Islet precursor cell (in vitro differentiated cells): ENCODE measurements at regions not wholly inside any gene's neighbourhood (a gene's known extent, or its start where the extent isn't known, plus 50 kb on each side); places are given as distances from the start of the nearest gene placed in this dataset.

ENCODE experiments used
- DNase-seq: peaks from one replicate; pipeline ENCODE4 v3.0.0-alpha.2; 2018

DNA sequence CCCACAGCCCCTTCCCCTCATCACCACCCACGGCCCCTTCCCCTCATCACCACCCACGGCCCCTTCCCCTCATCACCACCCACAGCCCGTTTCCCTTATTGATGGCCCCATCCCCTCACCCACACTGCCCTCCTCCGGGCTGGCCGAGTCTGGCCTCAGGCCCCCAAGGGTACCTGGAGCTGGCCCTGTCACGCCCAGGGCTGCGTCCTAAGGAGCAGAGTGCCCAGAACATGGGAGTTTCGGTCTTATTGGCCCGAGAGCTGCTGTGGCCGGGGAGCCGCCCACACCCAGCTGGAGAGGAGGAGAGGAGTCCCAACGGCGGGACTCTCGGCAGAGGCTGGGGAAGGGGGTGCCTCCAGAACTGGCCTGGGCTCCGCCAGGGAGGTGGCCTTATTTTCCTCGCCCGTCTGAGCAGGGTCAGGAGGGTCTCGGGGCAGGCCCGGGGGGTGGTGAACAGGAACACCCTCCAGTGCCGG lies 182.3 kb downstream of the KIF26A start:
- DNase-seq: peak; percentile 34

DNA sequence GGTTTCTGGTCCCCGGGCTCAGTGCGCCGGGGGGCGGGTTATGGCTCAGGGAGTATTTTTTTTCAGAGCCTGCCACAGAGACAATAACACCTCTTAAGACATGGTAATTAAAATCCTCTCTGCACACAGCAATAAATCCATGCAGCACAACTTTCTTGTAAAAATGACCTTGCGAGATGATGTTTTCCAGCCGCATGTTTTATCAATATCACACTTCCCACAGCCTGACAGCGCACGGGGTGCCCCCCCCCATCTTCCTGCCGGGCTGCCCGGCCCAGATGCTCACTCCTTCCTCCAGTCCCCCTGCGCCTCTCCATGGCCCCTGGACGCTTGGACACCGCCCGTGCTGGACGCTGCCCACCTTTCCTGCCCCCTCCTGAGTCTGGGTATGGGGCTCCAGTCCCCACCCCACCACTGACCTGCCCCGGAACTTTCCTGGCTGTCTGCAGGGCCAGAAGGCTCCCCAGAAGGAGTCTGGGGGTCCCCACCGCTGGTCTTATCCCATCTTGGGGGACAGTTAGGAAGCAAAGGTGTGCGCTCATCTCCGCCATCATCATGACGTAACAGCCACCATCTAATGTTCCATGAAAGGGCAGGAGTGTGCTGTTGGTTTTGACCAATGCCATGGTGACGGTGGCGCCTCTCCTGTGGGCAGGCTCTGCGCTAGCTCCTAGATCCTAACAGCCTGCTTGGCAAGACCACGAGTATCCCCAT lies 182.9 kb downstream of the KIF26A start:
- DNase-seq: peak; percentile 34

GRCh38 chr14:104321802-104322130 lies 183.4 kb downstream of the KIF26A start:
- peak; percentile 47 for DNase-seq

GRCh38 chr14:104322531-104323366 lies 184.4 kb downstream of the KIF26A start:
- DNase-seq: peak; percentile 50

DNA sequence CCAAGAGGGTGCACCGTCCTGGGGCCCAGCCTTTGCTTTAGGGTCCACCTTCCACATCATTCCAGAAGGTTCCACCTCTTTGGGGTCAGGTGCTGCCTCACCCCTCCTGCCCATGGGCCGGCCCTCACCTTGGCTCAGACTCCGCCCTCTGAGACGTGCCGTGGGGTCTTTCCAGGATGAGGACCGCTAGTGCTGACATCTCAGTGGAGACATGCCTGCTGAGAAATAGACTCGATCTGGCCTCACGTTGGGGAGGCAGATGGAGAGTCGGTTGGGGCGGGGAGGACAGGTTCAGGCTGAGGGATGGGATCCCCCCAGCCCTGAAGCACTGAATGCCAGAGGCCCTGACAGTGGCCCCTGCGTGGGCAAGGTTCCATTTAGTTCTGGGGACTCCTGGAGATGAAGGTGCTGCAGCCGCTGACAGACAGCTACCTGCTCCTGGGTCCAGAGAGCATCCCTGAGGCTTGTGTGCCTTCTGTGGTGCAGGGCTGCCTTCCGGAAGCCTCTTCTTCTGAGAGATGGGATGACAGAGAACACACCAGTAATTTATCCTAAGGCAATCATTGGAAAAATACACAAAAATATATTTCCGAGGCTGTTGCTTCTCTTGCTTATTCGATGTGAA lies 185.3 kb downstream of the KIF26A start:
- peak; percentile 40 for DNase-seq

- DNase-seq: peak; percentile 13
These were observed 188.5 kb downstream of the KIF26A start for GRCh38 chr14:104326848-104327247.

GRCh38 chr14:104328607-104329006 lies 190.2 kb downstream of the KIF26A start:
- no peak for DNase-seq

DNA sequence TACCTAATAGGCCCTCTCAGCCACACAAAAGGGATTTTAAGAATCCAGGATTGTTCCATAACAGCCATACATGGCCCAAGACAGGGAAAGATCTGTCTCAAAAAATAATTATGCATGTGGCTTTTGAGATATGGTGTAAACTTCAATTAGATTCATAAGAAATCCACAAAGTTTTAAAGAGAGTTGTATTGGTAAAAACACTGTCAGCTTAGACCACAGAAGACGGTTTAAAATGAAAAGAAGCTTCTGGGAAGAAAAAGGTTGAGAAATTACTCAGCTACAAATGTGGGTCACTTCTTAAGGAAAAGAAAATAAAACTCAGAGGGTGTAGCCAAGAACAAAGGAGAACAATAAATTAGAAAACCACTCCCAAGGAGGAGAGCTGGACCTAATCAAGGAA lies 191.4 kb downstream of the KIF26A start:
- DNase-seq: no peak

DNA sequence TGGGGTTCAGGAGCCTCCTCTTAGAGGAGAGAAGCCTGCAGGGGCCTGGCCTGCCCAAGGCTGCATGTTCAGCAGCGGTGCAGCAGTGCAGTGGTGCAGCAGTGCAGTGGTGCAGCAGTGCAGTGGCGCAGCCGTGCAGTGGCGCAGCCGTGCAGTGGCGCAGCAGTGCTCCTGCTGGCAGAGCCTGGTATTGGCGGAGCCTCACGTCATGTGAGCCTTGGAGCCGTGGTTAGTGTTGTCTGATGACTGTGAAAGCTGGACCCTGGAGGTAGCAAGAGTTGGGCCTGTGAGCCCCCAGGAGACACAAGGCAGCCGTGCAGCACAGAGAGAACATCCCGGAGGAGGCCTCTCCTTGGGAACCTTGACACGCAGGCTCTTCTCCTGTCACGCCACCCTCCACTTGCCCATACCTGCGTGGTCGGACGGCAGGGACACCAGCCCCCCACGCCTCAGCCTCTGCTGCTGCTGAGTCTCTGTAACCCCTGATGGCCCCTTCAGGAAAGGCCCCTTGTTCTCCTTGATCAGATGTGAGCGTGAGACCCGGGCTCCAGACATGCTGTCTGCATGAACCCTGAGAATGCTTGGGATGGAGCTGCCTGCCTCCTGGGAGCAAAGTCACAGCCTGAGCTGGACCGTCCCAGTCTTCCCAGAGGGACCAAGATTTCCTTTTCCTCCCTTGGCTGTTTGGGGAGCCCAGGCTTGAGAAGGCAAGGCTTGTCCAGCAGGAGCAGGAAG lies 193.7 kb downstream of the KIF26A start:
- DNase-seq: peak; percentile 45

- peak; percentile 44 for DNase-seq
These were observed 194.4 kb downstream of the KIF26A start for GRCh38 chr14:104332634-104333270.

DNA sequence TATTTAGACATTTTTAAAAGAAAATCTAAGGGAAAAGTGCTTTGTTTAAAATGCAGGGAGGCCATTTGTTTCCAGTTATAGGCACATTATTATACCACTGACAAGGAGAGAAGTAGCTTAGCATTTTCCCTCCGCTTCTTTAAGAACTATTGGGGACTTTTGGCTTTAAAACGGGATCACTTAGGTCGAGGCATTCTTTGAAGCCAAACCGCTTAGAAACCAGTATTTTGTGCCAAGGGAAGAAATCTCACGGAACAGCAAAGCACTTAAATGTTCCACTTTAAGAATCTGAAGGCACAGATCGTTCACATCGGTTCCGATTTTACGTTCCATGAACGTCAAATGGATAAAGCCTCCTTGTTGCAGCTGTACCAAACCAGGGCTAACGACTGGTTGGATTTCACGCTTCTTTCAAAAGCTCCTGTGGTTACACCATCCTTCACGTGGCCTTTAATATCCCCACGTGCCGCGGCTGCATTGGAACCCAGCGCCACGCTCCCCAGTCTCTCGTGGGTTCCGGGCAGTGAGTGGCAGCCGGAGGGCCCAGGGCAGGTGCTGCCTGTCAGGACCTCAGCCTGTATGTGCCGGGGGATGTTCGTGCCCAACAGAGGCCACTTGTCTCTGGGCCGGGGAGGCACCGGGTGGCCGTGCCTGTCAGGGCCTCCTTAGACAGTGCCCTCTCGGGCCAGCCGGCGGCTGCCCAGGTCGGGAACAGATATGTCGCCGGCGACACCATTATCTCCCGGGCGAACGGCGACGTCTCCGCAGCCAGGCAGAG lies 195.4 kb downstream of the KIF26A start:
- peak; percentile 36 for DNase-seq

GRCh38 chr14:104334424-104335161 lies 196.2 kb downstream of the KIF26A start:
- peak; percentile 37 for DNase-seq

DNA sequence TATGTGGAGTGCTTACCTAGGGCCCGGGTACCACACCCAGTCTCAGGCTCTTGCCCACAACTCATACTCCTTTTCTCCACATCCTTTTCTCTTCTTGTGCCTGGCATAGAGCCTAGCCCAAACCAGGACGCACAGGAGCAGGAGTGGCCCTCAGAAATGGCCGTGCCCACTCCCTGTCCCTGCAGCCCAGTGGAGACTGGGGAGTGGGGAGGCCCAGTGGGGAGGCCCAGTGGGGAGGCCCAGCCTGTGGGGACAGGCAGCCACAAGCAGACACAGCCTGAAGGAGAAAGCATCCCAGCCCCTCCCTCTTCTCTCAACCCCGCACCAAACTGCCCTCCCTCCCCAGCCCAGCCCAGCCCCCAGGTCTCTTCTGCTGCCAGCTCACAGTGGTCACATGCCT lies 196.8 kb downstream of the KIF26A start:
- no peak for DNase-seq

DNA sequence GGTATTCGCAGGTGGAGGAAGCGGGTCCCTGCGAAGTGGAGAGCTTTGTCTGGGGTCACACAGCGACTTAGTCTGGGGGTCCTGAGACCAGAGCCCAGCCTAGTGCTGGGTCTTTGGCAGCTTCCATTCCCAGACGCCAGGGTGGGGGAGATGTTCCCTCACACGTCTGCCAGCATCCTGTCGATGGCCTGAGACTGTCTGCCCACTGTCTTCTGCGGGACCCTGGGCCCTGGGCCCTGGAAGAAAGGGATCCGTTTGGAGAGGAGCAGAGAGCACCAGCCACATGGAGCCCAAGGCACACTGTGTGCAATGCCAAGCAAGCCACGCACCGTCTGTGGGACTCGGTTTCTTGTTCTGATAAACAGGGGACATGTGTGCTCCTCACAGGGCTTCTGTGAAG lies 197.2 kb downstream of the KIF26A start:
- no peak for DNase-seq

DNA sequence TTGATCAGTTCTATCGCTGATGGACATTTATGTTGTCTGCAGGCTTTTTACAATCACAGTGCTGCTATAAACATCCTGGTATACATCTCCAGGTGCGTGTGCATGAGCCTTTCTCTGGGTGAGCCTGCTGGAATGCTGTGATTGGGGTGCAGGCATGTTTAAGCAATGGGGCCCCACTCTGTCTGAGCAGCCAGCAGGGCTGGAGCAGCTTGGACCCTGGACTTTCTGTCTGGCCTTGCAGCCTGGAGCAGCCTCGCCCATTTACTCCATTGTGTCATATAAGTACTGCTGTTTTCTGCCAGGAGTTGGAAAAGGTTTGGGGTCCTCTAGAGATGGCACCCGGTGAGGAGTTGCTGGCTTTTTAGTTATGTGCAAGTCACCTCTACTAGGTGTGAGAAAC lies 199.0 kb downstream of the KIF26A start:
- peak; percentile 23 for DNase-seq

- peak; percentile 29 for DNase-seq
These were observed 201.0 kb downstream of the KIF26A start for GRCh38 chr14:104339361-104339760.

- DNase-seq: no peak
These were observed 201.4 kb downstream of the KIF26A start for GRCh38 chr14:104339829-104340228.

DNA sequence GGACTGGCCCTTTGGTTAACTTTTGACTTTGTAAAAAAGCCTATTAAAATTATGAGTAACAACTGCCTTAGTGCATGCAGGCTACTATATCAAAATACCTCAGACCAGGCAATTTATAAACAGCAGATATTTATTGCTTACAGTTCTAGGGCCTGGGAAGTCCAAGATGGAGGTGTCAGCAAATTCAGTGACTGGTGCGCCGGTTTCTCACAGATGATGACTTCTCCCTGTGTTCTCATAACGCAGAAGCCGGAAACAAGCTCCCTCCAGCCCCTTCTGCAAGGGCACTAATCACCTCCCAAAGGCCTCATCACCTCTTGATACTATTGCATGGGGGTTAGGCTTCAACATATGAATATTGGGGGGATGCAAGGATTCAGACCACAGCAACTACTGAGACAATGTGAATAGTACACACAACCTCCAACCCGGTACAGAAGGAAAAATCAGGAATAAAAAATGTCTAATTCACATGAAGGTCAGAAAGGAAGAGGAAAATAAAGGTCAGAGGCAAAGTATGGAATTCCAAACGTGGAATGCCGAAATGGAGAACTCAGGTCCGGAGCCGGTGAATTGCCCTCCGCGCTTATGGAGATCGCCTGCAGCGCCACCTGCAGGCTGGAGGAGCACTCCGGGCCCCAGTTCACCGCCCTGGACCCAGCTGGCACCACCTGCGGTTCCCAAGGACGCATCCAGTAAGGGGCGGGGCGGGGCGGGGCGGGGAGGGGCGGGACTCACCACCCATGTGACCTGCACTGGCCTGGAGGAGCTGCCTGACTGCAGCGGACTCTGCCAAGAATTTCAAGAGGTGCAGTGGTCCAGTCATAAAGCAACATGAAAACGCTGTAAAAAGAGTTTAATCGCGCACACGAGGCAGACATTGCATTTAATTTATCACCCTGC lies 203.4 kb downstream of the KIF26A start:
- peak; percentile 91 for DNase-seq

DNA sequence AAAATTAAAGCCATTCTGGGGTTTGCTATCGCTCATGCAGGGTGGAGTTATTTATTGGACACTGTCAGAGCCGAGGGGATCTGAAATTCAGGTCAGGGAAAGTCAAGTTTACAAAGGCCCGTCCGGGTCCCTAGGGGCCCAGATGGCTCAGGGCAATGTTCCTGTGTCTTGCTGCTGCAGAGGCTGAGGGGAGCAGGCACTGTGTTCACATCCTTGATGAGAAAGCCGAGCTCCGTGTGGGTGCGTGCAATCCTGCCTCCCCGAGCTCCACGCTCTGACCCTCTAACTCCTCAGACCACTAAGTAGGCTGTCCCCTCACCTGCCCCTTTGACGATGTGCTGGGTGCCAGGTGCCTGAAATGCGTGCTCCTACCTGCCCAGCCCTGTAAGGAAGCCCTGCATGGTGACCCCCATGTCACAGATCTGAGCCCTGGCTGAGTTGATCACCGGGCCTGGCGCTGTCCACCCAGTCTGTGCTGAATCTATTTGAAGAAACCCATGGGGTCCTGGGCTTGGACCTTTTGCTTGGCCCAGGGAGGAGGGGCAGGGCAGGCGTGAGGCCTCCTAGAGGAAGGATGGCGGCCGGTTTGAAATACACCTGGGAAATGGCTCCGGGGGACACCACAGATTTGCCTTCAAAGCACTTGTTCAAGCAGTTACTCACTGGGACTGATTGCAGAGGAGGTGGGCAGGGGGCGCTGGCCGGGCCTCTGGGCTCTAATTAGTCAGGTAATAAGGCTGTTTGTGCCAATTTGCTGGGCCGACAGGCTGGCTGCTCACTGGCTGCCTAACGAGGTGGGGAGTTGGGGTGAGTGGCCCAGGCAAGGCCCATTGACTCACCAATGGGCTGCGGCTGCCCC lies 204.3 kb downstream of the KIF26A start:
- peak; percentile 71 for DNase-seq
